Calu3 (cell line): ENCODE measurements at regions not wholly inside any gene's neighbourhood (a gene's known extent, or its start where the extent isn't known, plus 50 kb on each side); places are given as distances from the start of the nearest gene placed in this dataset.
"Not testable (repeated sequence)": the region's sequence is repeated elsewhere in the genome, so short reads cannot be mapped to it uniquely, and the experiment has no call there.

Experiments used
- BruUV-seq: library from RNA; stranded (reverse); fragments of 400-500 nt; replicated peaks from 2 replicates; lab custom pipeline; 2021; lab: Mats Ljungman, UMichigan
- CTCF ChIA-PET: fragments of 300-600 bp; sonication (Branson Sonifier 250); formaldehyde crosslinking; loops from one replicate; lab custom pipeline; 2022; ENCODE audit warnings: antibody characterized with exemption; lab: Charles Lee
- DNase-seq: peaks from one replicate; pipeline ENCODE4 v3.0.0; 2022
- H3K27ac Mint-ChIP-seq: one replicate; pipeline ENCODE4 v1.8.0; 2022; ENCODE audit warnings: mixed read lengths; ENCODE audit not compliant: unreplicated experiment
- H3K27me3 Mint-ChIP-seq: one replicate; pipeline ENCODE4 v1.8.0; 2022; ENCODE audit warnings: mixed read lengths; ENCODE audit not compliant: unreplicated experiment
- H3K36me3 Mint-ChIP-seq: one replicate; pipeline ENCODE4 v1.8.0; 2022; ENCODE audit warnings: mild to moderate bottlenecking, moderate library complexity, mixed read lengths; ENCODE audit not compliant: insufficient read depth, unreplicated experiment
- H3K4me1 Mint-ChIP-seq: one replicate; pipeline ENCODE4 v1.8.0; 2022; ENCODE audit warnings: mild to moderate bottlenecking, low read depth, mixed read lengths; ENCODE audit not compliant: unreplicated experiment
- H3K4me3 Mint-ChIP-seq: one replicate; pipeline ENCODE4 v1.8.0; 2022; ENCODE audit warnings: mild to moderate bottlenecking, low read depth, moderate library complexity, mixed read lengths; ENCODE audit not compliant: unreplicated experiment
- H3K9me3 Mint-ChIP-seq: one replicate; pipeline ENCODE4 v1.8.0; 2022; ENCODE audit warnings: low read depth, mixed read lengths; ENCODE audit not compliant: unreplicated experiment
- intact Hi-C: fragments of 100-400 bp; cut with micrococcal nuclease; formaldehyde crosslinking; loops from one replicate; pipeline ENCODE4 v1.10.0; 2022; ENCODE audit not compliant: unreplicated experiment
- TF ChIP-seq, protein P1 (sequence below): fragments of 200-600 bp; IDR thresholded peaks from one replicate; pipeline ENCODE4 v1.8.0; 2022; ENCODE audit warnings: antibody characterized with exemption; ENCODE audit not compliant: unreplicated experiment

- TF ChIP-seq, protein P1, sequence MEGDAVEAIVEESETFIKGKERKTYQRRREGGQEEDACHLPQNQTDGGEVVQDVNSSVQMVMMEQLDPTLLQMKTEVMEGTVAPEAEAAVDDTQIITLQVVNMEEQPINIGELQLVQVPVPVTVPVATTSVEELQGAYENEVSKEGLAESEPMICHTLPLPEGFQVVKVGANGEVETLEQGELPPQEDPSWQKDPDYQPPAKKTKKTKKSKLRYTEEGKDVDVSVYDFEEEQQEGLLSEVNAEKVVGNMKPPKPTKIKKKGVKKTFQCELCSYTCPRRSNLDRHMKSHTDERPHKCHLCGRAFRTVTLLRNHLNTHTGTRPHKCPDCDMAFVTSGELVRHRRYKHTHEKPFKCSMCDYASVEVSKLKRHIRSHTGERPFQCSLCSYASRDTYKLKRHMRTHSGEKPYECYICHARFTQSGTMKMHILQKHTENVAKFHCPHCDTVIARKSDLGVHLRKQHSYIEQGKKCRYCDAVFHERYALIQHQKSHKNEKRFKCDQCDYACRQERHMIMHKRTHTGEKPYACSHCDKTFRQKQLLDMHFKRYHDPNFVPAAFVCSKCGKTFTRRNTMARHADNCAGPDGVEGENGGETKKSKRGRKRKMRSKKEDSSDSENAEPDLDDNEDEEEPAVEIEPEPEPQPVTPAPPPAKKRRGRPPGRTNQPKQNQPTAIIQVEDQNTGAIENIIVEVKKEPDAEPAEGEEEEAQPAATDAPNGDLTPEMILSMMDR: no peak
- Mint-ChIP-seq H3K9me3 (no peaks in the 10 kb centered on the region), H3K4me3 (no peak overlapping the region), H3K36me3 (no peaks in the 10 kb centered on the region), H3K27me3 (peaks cover 52% of the 10 kb centered on the region), H3K4me1 (no peaks in the 10 kb centered on the region), H3K27ac (no peak overlapping the region)
- DNase-seq: no peak
- intact Hi-C loops: no loop called here
- CTCF ChIA-PET: no interaction called here
- BruUV-seq: no TSS peak
Measured at GRCh38 chr14:105617201-105617777, 90.9 kb downstream of the TMEM121 start.

- H3K27ac Mint-ChIP-seq, H3K9me3 Mint-ChIP-seq, intact Hi-C loops, H3K4me3 Mint-ChIP-seq, DNase-seq, H3K36me3 Mint-ChIP-seq, CTCF ChIA-PET, H3K4me1 Mint-ChIP-seq, BruUV-seq: not testable (repeated sequence)
- peaks cover 56% of the 10 kb centered on the region for H3K27me3 Mint-ChIP-seq
Measured at GRCh38 chr14:105617805-105618204, 91.4 kb downstream of the TMEM121 start.

DNA sequence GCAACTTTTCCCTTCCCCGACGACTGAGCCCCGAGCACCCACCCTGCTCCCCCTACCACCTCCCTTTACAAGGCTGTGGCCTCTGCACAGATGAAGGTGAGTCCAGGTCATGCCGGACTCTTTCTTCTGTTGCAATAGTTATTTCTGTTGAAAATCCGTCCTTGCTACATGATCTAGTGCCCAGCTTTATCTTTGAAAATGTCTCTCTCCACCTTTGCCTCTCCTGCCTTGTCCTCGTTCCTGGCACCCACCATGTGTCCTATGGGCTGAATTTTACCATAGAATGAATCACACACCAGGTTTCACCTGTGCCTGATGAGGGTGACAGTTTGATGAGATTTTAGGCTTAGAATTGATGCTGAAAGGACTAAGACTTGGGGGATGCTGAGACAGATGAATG, 92.9 kb downstream of the TMEM121 start:
- H3K9me3 Mint-ChIP-seq, DNase-seq, H3K36me3 Mint-ChIP-seq, H3K4me1 Mint-ChIP-seq, H3K4me3 Mint-ChIP-seq, H3K27ac Mint-ChIP-seq, intact Hi-C loops, CTCF ChIA-PET, BruUV-seq: not testable (repeated sequence)
- H3K27me3 Mint-ChIP-seq: peaks cover 48% of the 10 kb centered on the region

DNA sequence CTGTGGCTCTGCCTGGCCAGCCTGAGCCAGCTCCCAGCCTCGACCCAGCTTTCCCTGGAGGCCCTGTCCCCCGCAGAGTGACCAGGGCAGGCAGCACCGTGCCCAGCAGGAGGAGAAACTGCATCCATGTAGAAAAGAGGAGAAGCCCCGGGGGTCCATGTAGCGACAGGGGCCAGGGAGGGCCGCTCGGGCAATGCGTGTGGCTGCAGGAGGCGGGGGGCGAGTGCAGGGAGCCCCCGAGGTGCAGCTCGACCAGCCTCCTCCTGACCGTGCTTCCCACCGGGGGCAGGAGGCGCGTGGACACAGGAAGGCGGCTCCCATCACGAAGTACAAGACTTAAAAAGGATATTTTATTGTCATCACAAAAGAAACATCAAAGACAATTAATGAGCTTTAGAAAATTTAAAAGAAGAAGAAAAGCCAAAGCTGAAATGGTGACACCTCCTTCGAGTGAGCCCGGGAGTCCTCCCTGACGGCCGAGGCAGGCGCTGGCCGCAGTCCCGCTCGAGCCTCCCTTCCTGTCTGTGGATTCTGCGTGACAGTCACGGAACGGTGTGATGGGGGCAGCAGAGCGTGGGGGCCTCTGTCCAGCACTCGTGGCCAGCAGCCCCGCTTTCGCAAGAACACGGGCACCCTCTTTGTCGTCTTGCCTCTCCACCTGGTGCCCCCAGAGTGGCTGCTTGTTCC, 93.9 kb downstream of the TMEM121 start:
- DNase-seq, BruUV-seq, H3K27ac Mint-ChIP-seq, H3K36me3 Mint-ChIP-seq, intact Hi-C loops, CTCF ChIA-PET, H3K4me1 Mint-ChIP-seq, H3K9me3 Mint-ChIP-seq, H3K4me3 Mint-ChIP-seq: not testable (repeated sequence)
- H3K27me3 Mint-ChIP-seq: peaks cover 55% of the 10 kb centered on the region

- H3K27ac Mint-ChIP-seq, H3K4me1 Mint-ChIP-seq, H3K9me3 Mint-ChIP-seq, H3K36me3 Mint-ChIP-seq, DNase-seq, BruUV-seq, intact Hi-C loops, H3K4me3 Mint-ChIP-seq, CTCF ChIA-PET: not testable (repeated sequence)
- peaks cover 60% of the 10 kb centered on the region for H3K27me3 Mint-ChIP-seq
Measured at GRCh38 chr14:105620865-105621471, 94.6 kb downstream of the TMEM121 start.

DNA sequence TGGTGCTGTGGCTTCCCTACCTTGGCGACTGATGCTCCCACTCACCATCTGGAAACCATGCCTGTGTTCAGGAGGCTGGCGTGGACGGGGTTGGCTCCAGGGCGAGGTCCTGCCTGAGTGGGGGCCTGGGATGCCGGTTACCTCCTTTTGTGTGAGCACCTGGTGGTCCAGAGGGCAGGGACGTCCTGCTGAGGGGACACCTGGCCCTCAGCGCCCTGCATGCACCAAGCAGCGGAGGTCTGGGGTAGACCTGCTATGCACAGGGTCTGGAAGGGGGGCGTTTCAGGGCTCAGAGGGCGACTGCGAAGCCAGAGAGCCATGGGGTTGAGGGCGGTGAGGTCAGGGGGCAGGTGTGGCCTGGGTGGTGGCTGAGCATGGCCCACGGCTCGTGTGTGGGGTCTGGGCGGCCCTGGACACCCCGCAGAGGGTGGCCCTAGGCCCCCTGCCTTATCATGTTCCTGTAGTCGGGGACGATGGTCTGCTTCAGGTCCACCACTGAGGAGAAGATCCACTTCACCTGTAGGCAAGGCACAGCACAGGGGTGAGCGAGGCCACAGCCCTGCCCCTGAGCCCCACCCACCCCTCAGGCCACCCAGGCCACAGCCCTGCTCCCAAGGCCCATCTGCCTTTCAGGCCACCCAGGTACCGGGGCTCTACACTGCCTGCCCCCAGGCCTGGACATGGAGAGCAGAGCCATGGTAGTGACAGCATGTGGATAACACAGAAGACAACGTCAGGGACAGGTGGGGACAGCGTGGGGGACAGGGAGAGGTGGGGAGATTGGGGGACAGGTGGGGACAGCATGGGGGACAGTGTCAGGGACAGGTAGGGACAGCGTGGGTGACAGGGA, 95.3 kb downstream of the TMEM121 start:
- intact Hi-C loops, H3K4me1 Mint-ChIP-seq, BruUV-seq, H3K4me3 Mint-ChIP-seq, DNase-seq, H3K9me3 Mint-ChIP-seq, H3K36me3 Mint-ChIP-seq, H3K27ac Mint-ChIP-seq: not testable (repeated sequence)
- CTCF ChIA-PET: interaction anchor here (0.6 kb wide), 1 partner anchor 255 kb away, joined by 4 read pairs; no protein-coding TSS in a partner anchor
- peaks cover 57% of the 10 kb centered on the region for H3K27me3 Mint-ChIP-seq
